SK-N-SH (cell line): ENCODE measurements at regions not wholly inside any gene's neighbourhood (a gene's known extent, or its start where the extent isn't known, plus 50 kb on each side); places are given as distances from the start of the nearest gene placed in this dataset.

Source experiments
- CTCF ChIA-PET: fragments of 300-600, 350-600 bp; formaldehyde crosslinking; extraction: SDS; loops from one replicate; lab custom pipeline; 2021; lab: Yijun Ruan, JAX
- POLR2A ChIA-PET: fragments of 350-600 bp; sonication (Branson Sonifier 250); formaldehyde crosslinking; extraction: SDS; loops from one replicate; lab custom pipeline; 2020; ENCODE audit warnings: antibody characterized with exemption, inconsistent platforms; lab: Yijun Ruan, JAX
- DNase-seq: peaks from one replicate; pipeline ENCODE4 v3.0.0; 2012
- H2AFZ ChIP-seq: fragments of 200-600 bp; sonication (generic); 2 replicates; pipeline ENCODE4 v1.8.1; 2016; ENCODE audit warnings: antibody characterized with exemption, mild to moderate bottlenecking, low read depth
- H3F3A ChIP-seq: fragments of 200-600 bp; sonication (generic); replicated peaks from 2 replicates; pipeline ENCODE3; 2016; ENCODE audit warnings: antibody characterized with exemption, mild to moderate bottlenecking; ENCODE audit not compliant: insufficient read depth
- H3K27ac ChIP-seq, 2 experiments: fragments of 200-500 bp in 1 of 2; fragments of 200-600 bp in 1 of 2; sonication (Bioruptor generic) in 1 of 2; sonication (generic), shearing (Covaris generic) in 1 of 2; 2 replicates each; pipeline versions ENCODE4 v1.5.1 to v1.6.1; 2014 to 2016; ENCODE audit warnings: low read depth in 2 of 2, inconsistent platforms in 1 of 2, low read length in 1 of 2, mild to moderate bottlenecking in 1 of 2, mixed read lengths in 1 of 2
- H3K27me3 ChIP-seq: fragments of 200-600 bp; sonication (generic), shearing (Covaris generic); 2 replicates; pipeline ENCODE4 v1.6.1; 2016; ENCODE audit warnings: mixed run types; ENCODE audit not compliant: insufficient read depth
- H3K36me3 ChIP-seq, 2 experiments: fragments of 200-500 bp in 1 of 2; fragments of 200-600 bp in 1 of 2; sonication (Bioruptor generic) in 1 of 2; sonication (generic) in 1 of 2; replicated peaks in 1 of 2; 2 replicates each; pipeline versions ENCODE3 to v1.5.1; 2014 to 2016; ENCODE audit warnings: low read length in 1 of 2, mild to moderate bottlenecking in 1 of 2; ENCODE audit not compliant: insufficient read depth in 2 of 2, control insufficient read depth in 1 of 2
- H3K4me1 ChIP-seq, 2 experiments: fragments of 200-500 bp in 1 of 2; fragments of 200-600 bp in 1 of 2; sonication (Bioruptor generic) in 1 of 2; sonication (generic), shearing (Covaris generic) in 1 of 2; 2 replicates each; pipeline versions ENCODE4 v1.5.1 to v1.6.1; 2014 to 2016; ENCODE audit warnings: low read depth in 1 of 2, low read length in 1 of 2, mixed run types in 1 of 2; ENCODE audit not compliant: insufficient read depth in 2 of 2, control insufficient read depth in 1 of 2
- H3K4me2 ChIP-seq: fragments of 200-600 bp; sonication (generic), shearing (Covaris generic); 2 replicates; pipeline ENCODE4 v1.6.1; 2017; ENCODE audit warnings: mixed run types
- H3K4me3 ChIP-seq, 2 experiments: fragments of 200-500 bp in 1 of 2; fragments of 200-600 bp in 1 of 2; sonication (Bioruptor generic) in 1 of 2; sonication (generic), shearing (Covaris generic) in 1 of 2; 2 replicates each; pipeline versions ENCODE4 v1.5.1 to v1.8.1; 2014 to 2016; ENCODE audit warnings: low read depth in 2 of 2, inconsistent platforms in 1 of 2, low read length in 1 of 2, mild to moderate bottlenecking in 1 of 2, mixed read lengths in 1 of 2, moderate library complexity in 1 of 2
- H3K79me2 ChIP-seq: fragments of 200-600 bp; sonication (generic); 2 replicates; pipeline ENCODE4 v1.8.1; 2017; ENCODE audit warnings: mild to moderate bottlenecking; ENCODE audit not compliant: insufficient read depth
- H3K9ac ChIP-seq: fragments of 200-600 bp; sonication (generic); 2 replicates; pipeline ENCODE4 v1.6.1; 2017; ENCODE audit warnings: mixed run types
- H3K9me2 ChIP-seq: fragments of 200-600 bp; sonication (generic); 2 replicates; pipeline ENCODE4 v1.6.1; 2017; ENCODE audit warnings: mixed run types
- H3K9me3 ChIP-seq: fragments of 200-600 bp; sonication (generic); 2 replicates; pipeline ENCODE4 v1.6.1; 2017; ENCODE audit warnings: mixed run types, mild to moderate bottlenecking, moderate library complexity
- H4K20me1 ChIP-seq: fragments of 200-600 bp; sonication (generic); 2 replicates; pipeline ENCODE4 v1.6.1; 2017; ENCODE audit warnings: mild to moderate bottlenecking, mixed run types; ENCODE audit not compliant: insufficient read depth
- ELF1 ChIP-seq: IDR thresholded peaks from 2 replicates; pipeline ENCODE4 v1.4.0; 2012
- FOXM1 ChIP-seq: IDR thresholded peaks from 2 replicates; pipeline ENCODE4 v1.4.0; 2012; ENCODE audit warnings: low read depth, mild to moderate bottlenecking
- GATA2 ChIP-seq: sonication (generic); formaldehyde crosslinking; IDR thresholded peaks from 2 replicates; pipeline ENCODE4 v1.5.0; 2020; ENCODE audit warnings: mild to moderate bottlenecking, missing genetic modification reagents
- JUND ChIP-seq: IDR thresholded peaks from 2 replicates; pipeline ENCODE4 v1.4.0; 2012
- RAD21 ChIP-seq: IDR thresholded peaks from 2 replicates; pipeline ENCODE4 v1.6.1; 2012; ENCODE audit warnings: mild to moderate bottlenecking, low read length
- RCOR1 ChIP-seq: fragments of 150-350 bp; IDR thresholded peaks from 2 replicates; pipeline ENCODE4 v1.6.1; 2017; ENCODE audit warnings: antibody characterized with exemption, low read length
- RXRA ChIP-seq: IDR thresholded peaks from 2 replicates; pipeline ENCODE4 v1.4.0; 2012; ENCODE audit warnings: low read depth, mild to moderate bottlenecking, borderline replicate concordance
- SIN3A ChIP-seq: IDR thresholded peaks from 2 replicates; pipeline ENCODE4 v1.6.1; 2012; ENCODE audit warnings: low read depth, mild to moderate bottlenecking, low read length, moderate library complexity, borderline replicate concordance
- TAF1 ChIP-seq: IDR thresholded peaks from 2 replicates; pipeline ENCODE4 v1.6.1; 2012; ENCODE audit warnings: low read depth, mild to moderate bottlenecking, low read length, moderate library complexity, borderline replicate concordance
- YY1 ChIP-seq: IDR thresholded peaks from 2 replicates; pipeline ENCODE4 v1.4.0; 2012; ENCODE audit warnings: low read depth, mild to moderate bottlenecking
- WGBS: methylation state at CpG from one replicate; pipeline ENCODE4 v1.1.6; 2017; ENCODE audit warnings: low lambda C conversion rate; 5-methylcytosine and 5-hydroxymethylcytosine counted together
- TF ChIP-seq, protein P1 (sequence below): IDR thresholded peaks from 2 replicates; pipeline ENCODE4; 2012
- TF ChIP-seq, protein P2 (sequence below): fragments of 150-350 bp; IDR thresholded peaks from 2 replicates; pipeline ENCODE4 v1.6.1; 2017; ENCODE audit warnings: antibody characterized with exemption, low read length, low read depth, borderline replicate concordance
- TF ChIP-seq, protein P3 (sequence below): fragments of 200-600 bp; sonication (generic); IDR thresholded peaks from 2 replicates; pipeline ENCODE4 v1.6.1; 2017; ENCODE audit warnings: antibody characterized with exemption, mild to moderate bottlenecking, moderate library complexity
- TF ChIP-seq, protein P4 (sequence below): fragments of 150-350 bp; IDR thresholded peaks from 2 replicates; pipeline ENCODE4 v1.6.1; 2016; ENCODE audit warnings: mild to moderate bottlenecking, low read depth, low read length
- TF ChIP-seq, protein P5 (sequence below): IDR thresholded peaks from 2 replicates; pipeline ENCODE4 v1.4.0; 2012; ENCODE audit warnings: low read depth, borderline replicate concordance
- TF ChIP-seq, protein P6 (sequence below): IDR thresholded peaks from 2 replicates; pipeline ENCODE4 v1.6.1; 2012; ENCODE audit warnings: mild to moderate bottlenecking, low read depth, low read length, moderate library complexity

DNA sequence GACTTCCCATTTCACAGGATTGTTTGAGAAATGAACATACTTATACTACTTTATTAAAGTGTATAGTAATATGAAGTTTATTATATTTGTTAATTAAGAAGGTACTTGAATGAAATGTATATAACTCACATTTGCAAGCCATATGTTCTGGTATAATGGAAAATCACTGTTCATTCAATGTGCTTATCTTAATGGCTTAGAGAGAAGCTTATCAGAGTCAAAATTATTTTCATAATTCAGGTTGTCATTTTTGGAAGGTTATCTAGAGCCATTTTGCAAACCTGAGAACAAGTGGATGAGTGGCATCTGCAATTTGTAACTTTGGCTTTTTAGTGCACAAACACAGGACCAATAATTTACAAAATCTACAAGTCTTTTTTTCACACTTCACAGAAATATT, 621.0 kb downstream of the ARL4A start (continued):
- TF ChIP-seq, protein P1, sequence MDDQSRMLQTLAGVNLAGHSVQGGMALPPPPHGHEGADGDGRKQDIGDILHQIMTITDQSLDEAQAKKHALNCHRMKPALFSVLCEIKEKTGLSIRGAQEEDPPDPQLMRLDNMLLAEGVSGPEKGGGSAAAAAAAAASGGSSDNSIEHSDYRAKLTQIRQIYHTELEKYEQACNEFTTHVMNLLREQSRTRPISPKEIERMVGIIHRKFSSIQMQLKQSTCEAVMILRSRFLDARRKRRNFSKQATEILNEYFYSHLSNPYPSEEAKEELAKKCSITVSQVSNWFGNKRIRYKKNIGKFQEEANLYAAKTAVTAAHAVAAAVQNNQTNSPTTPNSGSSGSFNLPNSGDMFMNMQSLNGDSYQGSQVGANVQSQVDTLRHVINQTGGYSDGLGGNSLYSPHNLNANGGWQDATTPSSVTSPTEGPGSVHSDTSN: no peak
- TF ChIP-seq, protein P2, sequence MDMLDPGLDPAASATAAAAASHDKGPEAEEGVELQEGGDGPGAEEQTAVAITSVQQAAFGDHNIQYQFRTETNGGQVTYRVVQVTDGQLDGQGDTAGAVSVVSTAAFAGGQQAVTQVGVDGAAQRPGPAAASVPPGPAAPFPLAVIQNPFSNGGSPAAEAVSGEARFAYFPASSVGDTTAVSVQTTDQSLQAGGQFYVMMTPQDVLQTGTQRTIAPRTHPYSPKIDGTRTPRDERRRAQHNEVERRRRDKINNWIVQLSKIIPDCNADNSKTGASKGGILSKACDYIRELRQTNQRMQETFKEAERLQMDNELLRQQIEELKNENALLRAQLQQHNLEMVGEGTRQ: no peak
- TF ChIP-seq ELF1 (no peak), JUND (no peak)

DNA sequence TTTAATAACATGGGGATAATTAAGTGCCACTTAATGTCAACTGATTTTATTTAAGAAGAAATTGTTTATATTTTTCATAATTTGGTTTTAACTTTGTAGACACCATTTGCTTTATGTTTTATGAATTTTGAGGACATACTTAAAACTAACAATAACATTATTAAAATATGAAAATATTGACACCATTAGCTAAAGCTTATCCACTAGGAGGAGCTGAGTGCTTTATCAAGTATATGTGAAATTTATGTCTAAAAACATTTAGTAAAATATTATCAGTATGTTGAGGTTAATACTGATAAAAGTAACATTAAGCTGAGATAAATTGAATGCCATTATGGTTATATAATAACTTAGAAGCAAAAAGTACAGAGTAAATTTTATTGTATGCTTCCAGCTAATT, 622.1 kb downstream of the ARL4A start:
- no peaks in the 10 kb centered on the region; a peak in 1 of 4 replicates for H3K4me1 ChIP-seq
- no peaks in the 10 kb centered on the region for H4K20me1 ChIP-seq
- no peak overlapping the region for H3K4me3 ChIP-seq
- CTCF ChIA-PET: interaction anchor here (0.9 kb wide), 1 partner anchor 46 kb away, joined by 3 read pairs; no protein-coding TSS in a partner anchor
- POLR2A ChIA-PET: no interaction called here
- no peaks in the 10 kb centered on the region for H3K79me2 ChIP-seq
- no peak for DNase-seq
- H3K9me3 ChIP-seq: peaks cover 13% of the 10 kb centered on the region; the same call in 1 of the 2 replicates
- H2AFZ ChIP-seq: no peak overlapping the region
- H3K9me2 ChIP-seq: no peaks in the 10 kb centered on the region
- H3K4me2 ChIP-seq: no peak overlapping the region
- H3K9ac ChIP-seq: no peak overlapping the region
- no peak overlapping the region for H3K27ac ChIP-seq
- no peaks in the 10 kb centered on the region for H3K27me3 ChIP-seq
- H3K36me3 ChIP-seq: no peaks in the 10 kb centered on the region
- TF ChIP-seq, protein P3, sequence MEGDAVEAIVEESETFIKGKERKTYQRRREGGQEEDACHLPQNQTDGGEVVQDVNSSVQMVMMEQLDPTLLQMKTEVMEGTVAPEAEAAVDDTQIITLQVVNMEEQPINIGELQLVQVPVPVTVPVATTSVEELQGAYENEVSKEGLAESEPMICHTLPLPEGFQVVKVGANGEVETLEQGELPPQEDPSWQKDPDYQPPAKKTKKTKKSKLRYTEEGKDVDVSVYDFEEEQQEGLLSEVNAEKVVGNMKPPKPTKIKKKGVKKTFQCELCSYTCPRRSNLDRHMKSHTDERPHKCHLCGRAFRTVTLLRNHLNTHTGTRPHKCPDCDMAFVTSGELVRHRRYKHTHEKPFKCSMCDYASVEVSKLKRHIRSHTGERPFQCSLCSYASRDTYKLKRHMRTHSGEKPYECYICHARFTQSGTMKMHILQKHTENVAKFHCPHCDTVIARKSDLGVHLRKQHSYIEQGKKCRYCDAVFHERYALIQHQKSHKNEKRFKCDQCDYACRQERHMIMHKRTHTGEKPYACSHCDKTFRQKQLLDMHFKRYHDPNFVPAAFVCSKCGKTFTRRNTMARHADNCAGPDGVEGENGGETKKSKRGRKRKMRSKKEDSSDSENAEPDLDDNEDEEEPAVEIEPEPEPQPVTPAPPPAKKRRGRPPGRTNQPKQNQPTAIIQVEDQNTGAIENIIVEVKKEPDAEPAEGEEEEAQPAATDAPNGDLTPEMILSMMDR: peak; percentile 28
- no peak for TF ChIP-seq FOXM1
- H3F3A ChIP-seq: no peaks in the 10 kb centered on the region

DNA sequence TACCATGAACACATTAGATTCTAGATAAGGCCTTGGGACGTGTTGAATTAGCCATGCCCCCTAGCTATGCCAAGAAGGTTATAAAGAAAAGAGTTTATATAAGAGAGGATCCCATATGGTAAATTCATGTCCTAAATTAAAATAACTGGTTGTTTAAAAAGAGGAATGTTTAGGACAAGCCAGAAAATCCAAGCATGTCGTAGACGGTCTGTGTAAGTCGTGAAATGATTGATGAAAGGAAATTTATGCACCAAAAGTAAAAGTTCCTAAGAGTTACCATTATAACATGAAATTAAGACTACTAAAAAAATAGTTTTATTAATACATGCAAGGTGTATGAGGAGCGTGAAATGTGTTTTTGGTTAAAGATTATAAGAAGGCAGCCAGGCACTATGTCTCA, 624.9 kb downstream of the ARL4A start:
- no peaks in the 10 kb centered on the region for H3F3A ChIP-seq
- POLR2A ChIA-PET: no interaction called here
- H3K4me2 ChIP-seq: no peak overlapping the region
- peaks cover 13% of the 10 kb centered on the region; the same call in 1 of the 2 replicates for H3K9me3 ChIP-seq
- WGBS: 31% methylated on average over 5 of the region's 5 CpGs
- no peak overlapping the region for H3K27ac ChIP-seq
- H3K79me2 ChIP-seq: no peaks in the 10 kb centered on the region
- no peaks in the 10 kb centered on the region; a peak in 1 of 4 replicates for H3K4me1 ChIP-seq
- no peak overlapping the region for H3K4me3 ChIP-seq
- no peak overlapping the region for H3K9ac ChIP-seq
- no peak overlapping the region for H2AFZ ChIP-seq
- no peaks in the 10 kb centered on the region for H3K36me3 ChIP-seq
- no peaks in the 10 kb centered on the region for H3K27me3 ChIP-seq
- CTCF ChIA-PET: no interaction called here
- H3K9me2 ChIP-seq: no peaks in the 10 kb centered on the region
- no peaks in the 10 kb centered on the region for H4K20me1 ChIP-seq
- no peak for DNase-seq
- TF ChIP-seq RAD21: no peak
- TF ChIP-seq ELF1: no peak
- TF ChIP-seq TAF1: no peak
- TF ChIP-seq, protein P4, sequence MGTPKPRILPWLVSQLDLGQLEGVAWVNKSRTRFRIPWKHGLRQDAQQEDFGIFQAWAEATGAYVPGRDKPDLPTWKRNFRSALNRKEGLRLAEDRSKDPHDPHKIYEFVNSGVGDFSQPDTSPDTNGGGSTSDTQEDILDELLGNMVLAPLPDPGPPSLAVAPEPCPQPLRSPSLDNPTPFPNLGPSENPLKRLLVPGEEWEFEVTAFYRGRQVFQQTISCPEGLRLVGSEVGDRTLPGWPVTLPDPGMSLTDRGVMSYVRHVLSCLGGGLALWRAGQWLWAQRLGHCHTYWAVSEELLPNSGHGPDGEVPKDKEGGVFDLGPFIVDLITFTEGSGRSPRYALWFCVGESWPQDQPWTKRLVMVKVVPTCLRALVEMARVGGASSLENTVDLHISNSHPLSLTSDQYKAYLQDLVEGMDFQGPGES: no peak
- TF ChIP-seq, protein P5, sequence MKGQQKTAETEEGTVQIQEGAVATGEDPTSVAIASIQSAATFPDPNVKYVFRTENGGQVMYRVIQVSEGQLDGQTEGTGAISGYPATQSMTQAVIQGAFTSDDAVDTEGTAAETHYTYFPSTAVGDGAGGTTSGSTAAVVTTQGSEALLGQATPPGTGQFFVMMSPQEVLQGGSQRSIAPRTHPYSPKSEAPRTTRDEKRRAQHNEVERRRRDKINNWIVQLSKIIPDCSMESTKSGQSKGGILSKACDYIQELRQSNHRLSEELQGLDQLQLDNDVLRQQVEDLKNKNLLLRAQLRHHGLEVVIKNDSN: no peak
- no peak for TF ChIP-seq SIN3A
- TF ChIP-seq JUND: no peak
- no peak for TF ChIP-seq RXRA
- no peak; the same call in 1 of the 2 replicates for TF ChIP-seq YY1
- TF ChIP-seq, protein P6, sequence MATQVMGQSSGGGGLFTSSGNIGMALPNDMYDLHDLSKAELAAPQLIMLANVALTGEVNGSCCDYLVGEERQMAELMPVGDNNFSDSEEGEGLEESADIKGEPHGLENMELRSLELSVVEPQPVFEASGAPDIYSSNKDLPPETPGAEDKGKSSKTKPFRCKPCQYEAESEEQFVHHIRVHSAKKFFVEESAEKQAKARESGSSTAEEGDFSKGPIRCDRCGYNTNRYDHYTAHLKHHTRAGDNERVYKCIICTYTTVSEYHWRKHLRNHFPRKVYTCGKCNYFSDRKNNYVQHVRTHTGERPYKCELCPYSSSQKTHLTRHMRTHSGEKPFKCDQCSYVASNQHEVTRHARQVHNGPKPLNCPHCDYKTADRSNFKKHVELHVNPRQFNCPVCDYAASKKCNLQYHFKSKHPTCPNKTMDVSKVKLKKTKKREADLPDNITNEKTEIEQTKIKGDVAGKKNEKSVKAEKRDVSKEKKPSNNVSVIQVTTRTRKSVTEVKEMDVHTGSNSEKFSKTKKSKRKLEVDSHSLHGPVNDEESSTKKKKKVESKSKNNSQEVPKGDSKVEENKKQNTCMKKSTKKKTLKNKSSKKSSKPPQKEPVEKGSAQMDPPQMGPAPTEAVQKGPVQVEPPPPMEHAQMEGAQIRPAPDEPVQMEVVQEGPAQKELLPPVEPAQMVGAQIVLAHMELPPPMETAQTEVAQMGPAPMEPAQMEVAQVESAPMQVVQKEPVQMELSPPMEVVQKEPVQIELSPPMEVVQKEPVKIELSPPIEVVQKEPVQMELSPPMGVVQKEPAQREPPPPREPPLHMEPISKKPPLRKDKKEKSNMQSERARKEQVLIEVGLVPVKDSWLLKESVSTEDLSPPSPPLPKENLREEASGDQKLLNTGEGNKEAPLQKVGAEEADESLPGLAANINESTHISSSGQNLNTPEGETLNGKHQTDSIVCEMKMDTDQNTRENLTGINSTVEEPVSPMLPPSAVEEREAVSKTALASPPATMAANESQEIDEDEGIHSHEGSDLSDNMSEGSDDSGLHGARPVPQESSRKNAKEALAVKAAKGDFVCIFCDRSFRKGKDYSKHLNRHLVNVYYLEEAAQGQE: no peak
- no peak for TF ChIP-seq GATA2 (CRISPR knock-in tag)
- no peak for TF ChIP-seq RCOR1
